ENCODE measurements at regions not wholly inside any gene's neighbourhood (a gene's known extent, or its start where the extent isn't known, plus 50 kb on each side); places are given as distances from the start of the nearest gene placed in this dataset.

DNA sequence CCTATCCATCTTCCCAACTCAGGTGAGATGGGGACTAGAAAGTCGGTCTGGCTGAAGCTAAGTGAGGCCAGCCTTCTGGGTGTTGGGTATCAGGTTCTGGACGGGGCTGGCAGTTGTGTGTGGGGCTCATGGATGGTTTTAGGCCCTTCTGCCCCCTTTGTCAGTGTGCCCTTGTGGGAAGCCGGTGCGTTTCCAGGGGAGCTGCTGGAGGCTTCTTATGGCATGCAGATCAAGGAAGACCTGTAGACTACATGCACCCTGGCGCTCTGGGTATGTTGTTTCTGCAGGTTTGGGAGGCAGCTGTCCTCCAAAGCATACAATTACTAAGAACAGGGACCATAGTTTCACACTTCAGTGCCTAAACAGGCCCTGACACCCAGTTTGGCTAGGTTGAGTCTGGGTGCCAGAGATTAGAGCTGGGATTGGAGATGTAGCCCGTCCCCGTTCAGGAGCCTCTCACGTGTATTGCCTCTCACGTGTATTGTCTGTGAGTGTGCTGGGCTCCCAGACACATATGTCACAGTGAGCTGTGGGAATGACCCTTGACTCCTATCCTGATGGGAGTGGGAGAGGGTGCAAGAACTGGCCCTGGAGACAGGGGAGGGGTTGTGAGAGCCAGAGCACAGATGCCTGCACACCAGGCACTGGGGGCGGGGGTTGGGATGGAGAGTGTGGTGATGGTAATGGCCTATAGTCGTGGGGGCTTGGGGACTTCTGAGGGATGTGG is 84.4 kb downstream of the SLC25A47 start:
- Histone ChIP-seq H3K27me3 (ENCODE audit: control insufficient read depth in 4 of 4, insufficient read depth in 4 of 4, low read length in 3 of 4) (no peaks in the 10 kb centered on the region), H3K4me3 (ENCODE audit: low read depth in 1 of 3, low read length in 3 of 3) (no peak overlapping the region), H3K36me3 (ENCODE audit: control insufficient read depth in 4 of 4, insufficient read depth in 3 of 4, low read depth in 1 of 4, low read length in 3 of 4) (no peaks in the 10 kb centered on the region), H3K9ac (ENCODE audit: low read depth in 1 of 2, low read length in 2 of 2) (no peak overlapping the region), H3K9me3 (ENCODE audit: control insufficient read depth in 4 of 4, low read length in 3 of 4) (no peaks in the 10 kb centered on the region), H3K27ac (ENCODE audit: low read depth in 1 of 2, low read length in 2 of 2) (no peak overlapping the region), H3K4me1 (ENCODE audit: control insufficient read depth in 4 of 4, insufficient read depth in 4 of 4, low read length in 3 of 4) (peaks cover 2 to 10% (median 7%) of the 10 kb centered on the region in 4 donors)
- 96% methylated on average over 11 of the region's 11 CpGs for WGBS
- TF ChIP-seq, protein P1, sequence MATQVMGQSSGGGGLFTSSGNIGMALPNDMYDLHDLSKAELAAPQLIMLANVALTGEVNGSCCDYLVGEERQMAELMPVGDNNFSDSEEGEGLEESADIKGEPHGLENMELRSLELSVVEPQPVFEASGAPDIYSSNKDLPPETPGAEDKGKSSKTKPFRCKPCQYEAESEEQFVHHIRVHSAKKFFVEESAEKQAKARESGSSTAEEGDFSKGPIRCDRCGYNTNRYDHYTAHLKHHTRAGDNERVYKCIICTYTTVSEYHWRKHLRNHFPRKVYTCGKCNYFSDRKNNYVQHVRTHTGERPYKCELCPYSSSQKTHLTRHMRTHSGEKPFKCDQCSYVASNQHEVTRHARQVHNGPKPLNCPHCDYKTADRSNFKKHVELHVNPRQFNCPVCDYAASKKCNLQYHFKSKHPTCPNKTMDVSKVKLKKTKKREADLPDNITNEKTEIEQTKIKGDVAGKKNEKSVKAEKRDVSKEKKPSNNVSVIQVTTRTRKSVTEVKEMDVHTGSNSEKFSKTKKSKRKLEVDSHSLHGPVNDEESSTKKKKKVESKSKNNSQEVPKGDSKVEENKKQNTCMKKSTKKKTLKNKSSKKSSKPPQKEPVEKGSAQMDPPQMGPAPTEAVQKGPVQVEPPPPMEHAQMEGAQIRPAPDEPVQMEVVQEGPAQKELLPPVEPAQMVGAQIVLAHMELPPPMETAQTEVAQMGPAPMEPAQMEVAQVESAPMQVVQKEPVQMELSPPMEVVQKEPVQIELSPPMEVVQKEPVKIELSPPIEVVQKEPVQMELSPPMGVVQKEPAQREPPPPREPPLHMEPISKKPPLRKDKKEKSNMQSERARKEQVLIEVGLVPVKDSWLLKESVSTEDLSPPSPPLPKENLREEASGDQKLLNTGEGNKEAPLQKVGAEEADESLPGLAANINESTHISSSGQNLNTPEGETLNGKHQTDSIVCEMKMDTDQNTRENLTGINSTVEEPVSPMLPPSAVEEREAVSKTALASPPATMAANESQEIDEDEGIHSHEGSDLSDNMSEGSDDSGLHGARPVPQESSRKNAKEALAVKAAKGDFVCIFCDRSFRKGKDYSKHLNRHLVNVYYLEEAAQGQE (IDR thresholded peaks at IDR 0.05) = no peak
- TF ChIP-seq JUND (IDR thresholded peaks at IDR 0.05) (no peak), YY1 (IDR thresholded peaks at IDR 0.05) (no peak), GABPA (IDR thresholded peaks at IDR 0.05 in 1 of 2, conservative IDR thresholded peaks at IDR 0.05 in 1 of 2) (no peak), NR2F2 (IDR thresholded peaks at IDR 0.05) (no peak), RAD21 (IDR thresholded peaks at IDR 0.05) (no peak), RXRA (IDR thresholded peaks at IDR 0.05) (no peak), HNF4A (conservative IDR thresholded peaks at IDR 0.05) (no peak), HNF4G (IDR thresholded peaks at IDR 0.05) (no peak), TAF1 (conservative IDR thresholded peaks at IDR 0.05) (no peak), EGR1 (IDR thresholded peaks at IDR 0.05; ENCODE audit: low read depth in 2 of 2) (no peak), FOXA2 (IDR thresholded peaks at IDR 0.05) (no peak)
- TF ChIP-seq, protein P2, sequence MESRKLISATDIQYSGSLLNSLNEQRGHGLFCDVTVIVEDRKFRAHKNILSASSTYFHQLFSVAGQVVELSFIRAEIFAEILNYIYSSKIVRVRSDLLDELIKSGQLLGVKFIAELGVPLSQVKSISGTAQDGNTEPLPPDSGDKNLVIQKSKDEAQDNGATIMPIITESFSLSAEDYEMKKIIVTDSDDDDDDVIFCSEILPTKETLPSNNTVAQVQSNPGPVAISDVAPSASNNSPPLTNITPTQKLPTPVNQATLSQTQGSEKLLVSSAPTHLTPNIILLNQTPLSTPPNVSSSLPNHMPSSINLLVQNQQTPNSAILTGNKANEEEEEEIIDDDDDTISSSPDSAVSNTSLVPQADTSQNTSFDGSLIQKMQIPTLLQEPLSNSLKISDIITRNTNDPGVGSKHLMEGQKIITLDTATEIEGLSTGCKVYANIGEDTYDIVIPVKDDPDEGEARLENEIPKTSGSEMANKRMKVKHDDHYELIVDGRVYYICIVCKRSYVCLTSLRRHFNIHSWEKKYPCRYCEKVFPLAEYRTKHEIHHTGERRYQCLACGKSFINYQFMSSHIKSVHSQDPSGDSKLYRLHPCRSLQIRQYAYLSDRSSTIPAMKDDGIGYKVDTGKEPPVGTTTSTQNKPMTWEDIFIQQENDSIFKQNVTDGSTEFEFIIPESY (IDR thresholded peaks at IDR 0.05) = no peak
- TF ChIP-seq, protein P3, sequence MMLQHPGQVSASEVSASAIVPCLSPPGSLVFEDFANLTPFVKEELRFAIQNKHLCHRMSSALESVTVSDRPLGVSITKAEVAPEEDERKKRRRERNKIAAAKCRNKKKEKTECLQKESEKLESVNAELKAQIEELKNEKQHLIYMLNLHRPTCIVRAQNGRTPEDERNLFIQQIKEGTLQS (IDR thresholded peaks at IDR 0.05) = no peak
- TF ChIP-seq, protein P4, sequence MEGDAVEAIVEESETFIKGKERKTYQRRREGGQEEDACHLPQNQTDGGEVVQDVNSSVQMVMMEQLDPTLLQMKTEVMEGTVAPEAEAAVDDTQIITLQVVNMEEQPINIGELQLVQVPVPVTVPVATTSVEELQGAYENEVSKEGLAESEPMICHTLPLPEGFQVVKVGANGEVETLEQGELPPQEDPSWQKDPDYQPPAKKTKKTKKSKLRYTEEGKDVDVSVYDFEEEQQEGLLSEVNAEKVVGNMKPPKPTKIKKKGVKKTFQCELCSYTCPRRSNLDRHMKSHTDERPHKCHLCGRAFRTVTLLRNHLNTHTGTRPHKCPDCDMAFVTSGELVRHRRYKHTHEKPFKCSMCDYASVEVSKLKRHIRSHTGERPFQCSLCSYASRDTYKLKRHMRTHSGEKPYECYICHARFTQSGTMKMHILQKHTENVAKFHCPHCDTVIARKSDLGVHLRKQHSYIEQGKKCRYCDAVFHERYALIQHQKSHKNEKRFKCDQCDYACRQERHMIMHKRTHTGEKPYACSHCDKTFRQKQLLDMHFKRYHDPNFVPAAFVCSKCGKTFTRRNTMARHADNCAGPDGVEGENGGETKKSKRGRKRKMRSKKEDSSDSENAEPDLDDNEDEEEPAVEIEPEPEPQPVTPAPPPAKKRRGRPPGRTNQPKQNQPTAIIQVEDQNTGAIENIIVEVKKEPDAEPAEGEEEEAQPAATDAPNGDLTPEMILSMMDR (IDR thresholded peaks at IDR 0.05; ENCODE audit: low read depth, low read length, missing input control) = no peak
- TF ChIP-seq, protein P5, sequence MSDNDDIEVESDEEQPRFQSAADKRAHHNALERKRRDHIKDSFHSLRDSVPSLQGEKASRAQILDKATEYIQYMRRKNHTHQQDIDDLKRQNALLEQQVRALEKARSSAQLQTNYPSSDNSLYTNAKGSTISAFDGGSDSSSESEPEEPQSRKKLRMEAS (IDR thresholded peaks at IDR 0.05) = no peak
- no peak for DNase-seq (ENCODE audit: low spot score)

Measured in liver (tissue), 8 donors.